GM21825 (cell line): ENCODE measurements at regions not wholly inside any gene's neighbourhood (a gene's known extent, or its start where the extent isn't known, plus 50 kb on each side); places are given as distances from the start of the nearest gene placed in this dataset.

ENCODE experiments used
- ATAC-seq: cut with Tn5 transposase; IDR thresholded peaks from one replicate; pipeline ENCODE4 v1.9.1; 2021; ENCODE audit warnings: mild to moderate bottlenecking, moderate library complexity; ENCODE audit not compliant: unreplicated experiment

DNA sequence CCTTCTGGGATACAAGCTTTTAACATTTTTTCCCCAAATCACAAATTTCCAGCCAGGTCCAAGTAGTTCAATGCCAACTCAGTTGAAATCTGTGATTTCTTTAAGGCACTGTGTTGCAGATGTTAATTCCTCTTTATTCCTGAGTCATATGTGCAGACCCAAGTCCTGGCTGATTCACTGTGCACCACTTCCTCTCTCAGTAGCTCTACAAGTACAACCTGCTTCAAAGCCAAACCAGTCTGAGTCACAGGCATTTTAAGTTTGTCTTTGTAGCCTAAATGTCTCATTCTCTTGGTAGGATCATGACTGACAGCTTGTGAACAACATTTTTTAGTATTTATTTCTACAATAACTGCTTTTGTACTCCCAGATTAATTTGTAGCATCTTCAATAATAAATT lies 165.6 kb upstream of the S100G start:
- ATAC-seq: no peak

DNA sequence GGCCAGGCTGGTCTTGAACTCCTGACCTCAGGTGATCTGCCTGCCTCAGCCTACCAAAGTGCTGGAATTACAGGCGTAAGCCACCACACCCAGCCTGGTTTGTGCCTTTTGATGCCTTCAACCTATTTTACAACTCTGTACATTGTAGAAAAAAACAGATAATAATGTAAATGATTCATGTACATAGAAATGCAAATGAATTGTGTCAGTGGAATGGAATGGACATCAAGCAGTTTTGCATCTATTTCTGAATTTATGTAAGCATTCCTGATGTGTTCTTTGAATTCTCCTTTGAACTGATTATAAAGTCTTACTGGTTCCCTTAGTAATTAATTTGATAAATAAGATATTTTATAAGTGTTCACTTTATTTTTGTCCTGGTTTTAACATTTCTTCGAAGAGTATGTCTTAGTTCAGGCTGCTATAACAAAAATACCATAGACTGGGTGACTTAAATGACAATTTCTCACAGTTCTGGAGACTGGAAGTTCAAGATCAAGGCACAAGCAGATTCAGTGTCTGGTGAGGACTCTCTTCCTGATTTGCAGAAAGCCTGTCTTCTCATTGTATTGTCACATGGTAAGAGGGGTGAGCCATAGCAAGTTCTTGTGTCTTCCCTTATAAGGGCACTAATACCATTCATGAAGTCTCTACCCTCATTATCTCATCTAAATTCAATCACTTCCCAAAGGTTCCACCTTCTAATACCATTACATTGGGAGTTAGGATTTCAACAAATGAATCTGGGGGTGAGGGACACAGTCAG lies 162.2 kb upstream of the S100G start:
- ATAC-seq: no peak

GRCh38 chrX:16488959-16489358 lies 161.0 kb upstream of the S100G start:
- no peak for ATAC-seq

DNA sequence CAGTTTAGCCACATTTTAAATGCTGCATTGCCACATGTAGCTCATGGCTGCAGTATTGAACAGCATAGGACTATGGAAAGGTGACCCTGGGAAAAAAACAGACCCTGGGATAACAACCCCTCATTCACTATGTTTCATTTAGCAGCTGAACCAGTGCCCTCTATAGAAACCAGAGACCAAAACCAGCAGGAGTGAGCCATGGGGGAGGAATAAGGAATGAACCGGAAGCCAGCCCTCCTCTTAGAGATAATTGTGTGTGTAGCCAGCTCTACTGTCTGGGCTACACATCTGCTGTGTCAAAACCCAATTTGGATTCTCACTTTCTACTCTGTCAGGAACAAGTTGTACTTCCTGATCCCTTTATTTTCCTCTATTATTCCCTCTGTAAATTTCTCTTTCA lies 158.5 kb upstream of the S100G start:
- ATAC-seq: no peak

DNA sequence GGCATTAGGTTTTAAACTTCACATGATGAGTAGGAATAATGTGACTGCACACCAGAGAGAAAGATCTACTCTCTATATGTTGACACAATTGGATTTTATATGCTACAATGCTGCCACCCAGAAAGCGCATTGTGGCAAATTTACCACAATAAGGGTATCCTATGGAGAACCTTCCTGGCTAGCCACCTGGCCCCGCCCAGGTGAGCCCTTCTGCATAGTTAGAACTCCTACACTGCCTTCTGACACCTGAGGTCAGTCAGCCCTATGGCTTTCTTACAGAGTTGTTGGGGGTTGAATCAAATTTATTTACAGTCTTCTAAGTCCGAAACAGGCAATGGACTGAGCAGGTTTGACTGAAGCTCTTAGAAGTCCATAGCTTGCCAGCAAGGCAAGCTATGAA lies 153.8 kb upstream of the S100G start:
- ATAC-seq: no peak

DNA sequence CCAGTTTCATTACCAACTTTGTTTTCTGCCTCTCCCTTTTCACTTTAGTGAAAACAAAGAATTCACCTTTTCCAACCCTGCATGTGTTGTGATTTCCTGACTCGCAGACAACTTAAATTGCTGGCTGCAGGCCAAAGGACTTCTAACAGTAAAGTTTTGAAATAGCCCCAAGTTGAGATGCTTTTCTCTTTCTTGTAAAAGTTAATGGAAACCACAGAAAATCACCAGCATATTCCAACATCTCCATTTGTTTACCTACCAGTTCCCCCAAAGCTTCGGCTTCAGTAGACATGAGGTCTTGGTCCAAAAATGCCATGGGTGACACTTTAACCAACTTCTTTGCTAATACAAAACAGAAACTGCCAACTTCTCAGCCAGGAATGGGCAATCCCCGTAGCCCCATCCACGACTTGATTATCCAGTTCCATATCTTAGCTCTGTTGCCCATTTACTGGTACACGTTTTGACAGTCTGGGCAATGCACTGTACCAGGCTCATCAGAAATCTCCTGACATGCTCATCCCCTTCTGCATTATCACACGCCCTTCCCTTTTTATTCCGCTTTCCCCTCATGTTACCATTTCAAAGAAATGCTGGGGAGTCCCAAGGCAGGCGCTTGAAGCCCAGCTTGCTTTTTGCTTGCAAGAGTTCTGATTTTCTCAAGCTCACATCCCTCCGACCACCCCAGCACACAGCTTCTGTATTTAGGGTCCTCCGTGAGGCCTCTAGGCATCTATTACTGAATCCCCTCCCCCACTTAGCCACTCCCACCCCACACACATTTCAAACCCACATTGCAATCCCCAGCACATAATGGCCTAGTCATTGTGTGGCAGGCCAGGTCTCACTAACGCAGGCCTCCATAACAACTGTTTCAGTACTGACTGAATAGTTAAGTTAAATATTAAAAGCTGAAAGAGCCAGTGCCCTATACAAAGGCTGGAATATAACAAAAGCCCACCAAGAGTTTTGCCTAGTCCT lies 137.9 kb upstream of the S100G start:
- no peak for ATAC-seq

GRCh38 chrX:16516232-16516876 lies 133.6 kb upstream of the S100G start:
- no peak for ATAC-seq

DNA sequence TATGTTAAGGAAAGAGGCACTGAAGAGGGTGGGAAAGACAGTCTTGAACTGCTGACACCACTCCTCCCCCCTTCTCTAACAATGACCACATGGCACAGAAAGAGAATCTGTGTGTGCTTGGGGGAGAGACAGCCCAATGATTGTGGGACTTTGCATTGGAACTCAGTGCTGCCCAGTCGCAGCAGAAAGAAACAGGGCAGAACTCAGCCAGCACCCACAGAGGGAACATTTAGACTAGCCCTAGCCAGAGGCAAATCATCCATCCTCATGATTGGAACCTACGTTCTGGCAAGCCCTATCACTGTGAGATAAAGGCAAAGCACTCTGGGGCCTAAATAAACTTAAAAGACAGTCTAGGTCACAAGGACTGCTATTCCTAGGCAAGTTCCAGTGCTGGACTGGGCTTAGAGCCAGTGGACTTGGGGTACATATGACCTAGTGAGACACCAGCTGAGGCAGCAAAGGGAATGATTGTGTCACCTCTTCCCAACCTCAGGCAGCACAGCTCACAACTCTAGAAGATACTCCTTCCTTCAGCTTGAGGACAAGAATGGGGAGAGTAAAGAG lies 132.8 kb upstream of the S100G start:
- no peak for ATAC-seq

- ATAC-seq: no peak
Observed at GRCh38 chrX:16518131-16518530, 131.8 kb upstream of the S100G start.

GRCh38 chrX:16524316-16524715 lies 125.6 kb upstream of the S100G start:
- ATAC-seq: no peak

- ATAC-seq: no peak
Observed at GRCh38 chrX:16526003-16526402, 124.0 kb upstream of the S100G start.

- no peak for ATAC-seq
Observed at GRCh38 chrX:16528620-16529019, 121.3 kb upstream of the S100G start.
